Cardiac muscle cell (in vitro differentiated cells and primary cell): ENCODE measurements at regions not wholly inside any gene's neighbourhood (a gene's known extent, or its start where the extent isn't known, plus 50 kb on each side); places are given as distances from the start of the nearest gene placed in this dataset.

Experiments used
- DNase-seq, 2 donors: peaks; one replicate each; pipeline versions ENCODE4 v3.0.0 to v3.0.0-alpha.2; 2010 to 2017; ENCODE audit warnings: low read depth in 1 of 2, low spot score in 1 of 2
- H3K27ac ChIP-seq: fragments of 200-600 bp; sonication (generic); 2 replicates; pipeline ENCODE4 v1.5.1; 2016
- H3K27me3 ChIP-seq: fragments of 200-600 bp; sonication (generic); 2 replicates; pipeline ENCODE4 v1.6.0; 2016; ENCODE audit warnings: control low read depth
- H3K36me3 ChIP-seq: fragments of 200-600 bp; sonication (generic); 2 replicates; pipeline ENCODE4 v1.5.1; 2016; ENCODE audit warnings: control low read depth
- H3K4me1 ChIP-seq: fragments of 200-600 bp; sonication (generic); 2 replicates; pipeline ENCODE4 v1.8.1; 2017; ENCODE audit warnings: low read depth, mild to moderate bottlenecking, mixed run types
- H3K4me3 ChIP-seq: fragments of 200-600 bp; sonication (generic); 2 replicates; pipeline ENCODE4 v1.5.1; 2016; ENCODE audit warnings: mild to moderate bottlenecking
- H3K9me3 ChIP-seq: fragments of 200-600 bp; sonication (generic); 2 replicates; pipeline ENCODE4 v1.5.1; 2017; ENCODE audit warnings: low read depth, mild to moderate bottlenecking, control low read depth
- CTCF ChIP-seq: IDR thresholded peaks from 2 replicates; pipeline ENCODE4 v1.5.1; 2012; ENCODE audit warnings: low read depth, mild to moderate bottlenecking, low read length

GRCh38 chr4:87901422-87901992, 68.7 kb downstream of the MEPE start:
- Histone ChIP-seq H3K4me3 (no peak overlapping the region), H3K9me3 (no peaks in the 10 kb centered on the region), H3K27me3 (no peaks in the 10 kb centered on the region), H3K36me3 (no peaks in the 10 kb centered on the region), H3K4me1 (no peaks in the 10 kb centered on the region), H3K27ac (no peak overlapping the region)
- TF ChIP-seq CTCF, result no peak
- peak in 1 of 2 donors; percentile 8 for DNase-seq

- Histone ChIP-seq H3K4me3 (no peak overlapping the region), H3K4me1 (no peaks in the 10 kb centered on the region), H3K9me3 (no peaks in the 10 kb centered on the region), H3K36me3 (no peaks in the 10 kb centered on the region), H3K27me3 (no peaks in the 10 kb centered on the region), H3K27ac (no peak overlapping the region)
- no peak for DNase-seq
- no peak for TF ChIP-seq CTCF
Measured at GRCh38 chr4:87904639-87905160, 70.8 kb upstream of the SPP1 start.

GRCh38 chr4:87908336-87908735, 67.2 kb upstream of the SPP1 start:
- Histone ChIP-seq H3K27me3 (no peaks in the 10 kb centered on the region), H3K36me3 (no peaks in the 10 kb centered on the region), H3K9me3 (no peaks in the 10 kb centered on the region), H3K27ac (no peak overlapping the region), H3K4me1 (peaks cover 7% of the 10 kb centered on the region), H3K4me3 (no peak overlapping the region)
- no peak for DNase-seq
- no peak for TF ChIP-seq CTCF

GRCh38 chr4:87910795-87911194, 64.7 kb upstream of the SPP1 start:
- DNase-seq, result no peak

GRCh38 chr4:87911252-87911774, 64.2 kb upstream of the SPP1 start:
- TF ChIP-seq CTCF, result no peak
- peak; percentile 5 to 6 for DNase-seq
- Histone ChIP-seq H3K27ac (peak overlapping the region; percentile 43), H3K4me1 (peaks cover 7% of the 10 kb centered on the region), H3K27me3 (no peaks in the 10 kb centered on the region), H3K9me3 (no peaks in the 10 kb centered on the region), H3K36me3 (no peaks in the 10 kb centered on the region), H3K4me3 (no peak overlapping the region)

More at GRCh38 chr4:87910795-87911194, 64.7 kb upstream of the SPP1 start:
- no peaks in the 10 kb centered on the region for H3K27me3 ChIP-seq
- H3K4me1 ChIP-seq, result peaks cover 7% of the 10 kb centered on the region
- TF ChIP-seq CTCF, result no peak
- H3K4me3 ChIP-seq, result no peak overlapping the region
- H3K36me3 ChIP-seq, result no peaks in the 10 kb centered on the region
- peak overlapping the region; percentile 43 for H3K27ac ChIP-seq
- H3K9me3 ChIP-seq, result no peaks in the 10 kb centered on the region
